ENCODE measurements at regions not wholly inside any gene's neighbourhood (a gene's known extent, or its start where the extent isn't known, plus 50 kb on each side); places are given as distances from the start of the nearest gene placed in this dataset.
"Not testable (repeated sequence)": the region's sequence is repeated elsewhere in the genome, so short reads cannot be mapped to it uniquely, and the experiment has no call there.

DNA sequence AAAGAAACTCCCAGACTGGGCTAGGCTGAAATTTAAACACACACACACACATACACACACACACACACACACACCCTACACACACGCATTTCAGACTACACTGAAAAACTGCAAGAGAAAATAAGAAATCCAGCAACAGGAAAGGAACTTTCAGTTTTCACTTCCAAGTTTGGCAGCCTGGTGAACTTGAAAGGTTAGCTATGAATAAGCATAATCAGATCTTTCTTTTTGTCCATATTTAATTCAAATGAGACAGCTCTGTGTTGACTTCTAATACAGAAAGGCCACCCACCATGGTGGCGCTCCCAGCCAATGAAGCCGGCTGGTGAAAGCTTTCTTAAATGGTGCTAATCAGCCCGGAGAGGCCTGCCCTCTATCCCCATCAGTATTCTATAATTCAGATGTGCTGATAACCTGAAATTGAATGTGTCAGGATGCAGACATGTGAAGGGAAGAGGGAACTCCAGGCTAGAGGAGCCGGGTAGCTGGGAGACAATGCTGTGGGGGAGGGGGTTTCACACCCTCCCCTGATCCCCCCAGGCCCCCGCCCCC lies 108.3 kb upstream of the ZNF536 start (continued):
- TF ChIP-seq EP300 (IDR thresholded peaks at IDR 0.05; ENCODE audit: borderline replicate concordance in 1 of 2, low read depth in 2 of 2, low read length in 2 of 2), result no peak
- no peak for TF ChIP-seq HDAC6 (IDR thresholded peaks at IDR 0.05; ENCODE audit: low read depth, low read length)
- no peak for TF ChIP-seq RNF2 (IDR thresholded peaks at IDR 0.05; ENCODE audit: borderline replicate concordance, low read depth, low read length, missing control alignments, poor library complexity, severe bottlenecking)
- TF ChIP-seq E2F6 (IDR thresholded peaks at IDR 0.05), result no peak
- TF ChIP-seq TCF12 (IDR thresholded peaks at IDR 0.05; ENCODE audit: low read depth, low read length), result no peak
- TF ChIP-seq RBBP5 (IDR thresholded peaks at IDR 0.05; ENCODE audit: borderline replicate concordance, low read depth, low read length), result no peak

DNA sequence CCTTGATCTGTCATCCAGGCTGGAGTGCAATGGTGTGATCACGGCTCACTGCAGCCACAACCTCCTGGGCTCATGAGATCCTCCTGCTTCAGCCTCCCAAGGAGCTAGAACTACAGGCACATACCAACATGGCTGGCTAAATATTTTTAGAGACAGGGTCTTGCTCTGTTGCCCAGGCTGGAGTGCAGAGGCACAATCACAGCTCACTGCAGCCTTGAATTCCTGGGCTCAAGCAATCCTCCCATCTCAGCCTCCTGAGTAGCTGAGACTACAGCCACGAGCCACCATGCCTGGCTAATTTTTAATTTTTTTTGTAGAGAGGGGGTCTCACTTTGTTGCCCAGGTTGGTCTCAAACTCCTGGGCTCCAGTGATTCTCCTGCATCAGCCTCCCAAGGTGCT lies 106.3 kb upstream of the ZNF536 start:
- not testable (repeated sequence) for H2AK5ac ChIP-seq (ENCODE audit: low read depth, low read length); H3K14ac ChIP-seq (ENCODE audit: insufficient read length); H4K5ac ChIP-seq (ENCODE audit: insufficient read length, low read depth, low read length); H3K9me3 ChIP-seq (ENCODE audit: insufficient read depth in 2 of 2, low read depth in 1 of 2, low read length in 1 of 2); H4K8ac ChIP-seq (ENCODE audit: extremely low read depth, insufficient read depth, low read length); H4K20me1 ChIP-seq (replicated peaks in 1 of 2; ENCODE audit: control insufficient read depth in 1 of 2, insufficient read depth in 2 of 2, low read length in 2 of 2); H3K36me3 ChIP-seq (ENCODE audit: control insufficient read depth in 2 of 4, insufficient read depth in 4 of 4, low read length in 3 of 4); H3K23ac ChIP-seq (ENCODE audit: insufficient read length); H3K23me2 ChIP-seq (ENCODE audit: low read depth, low read length); DNase-seq (ENCODE audit: low read depth in 1 of 2, low spot score in 2 of 2); H3K27me3 ChIP-seq (replicated peaks in 1 of 4; ENCODE audit: control insufficient read depth in 3 of 4, extremely low read depth in 1 of 4, insufficient read depth in 3 of 4, low read length in 3 of 4); H3K4me2 ChIP-seq (ENCODE audit: insufficient read depth in 1 of 2, low read depth in 2 of 2, low read length in 2 of 2); H2BK5ac ChIP-seq (ENCODE audit: low read depth, low read length); H3K4me1 ChIP-seq (replicated peaks in 1 of 4; ENCODE audit: control insufficient read depth in 3 of 4, insufficient read depth in 4 of 4, low read length in 3 of 4); FAIRE-seq; H3K4ac ChIP-seq (replicated peaks; ENCODE audit: insufficient read length, low read depth, low read length); H3K9ac ChIP-seq (replicated peaks in 1 of 4; ENCODE audit: extremely low read depth in 1 of 4, low read depth in 3 of 4, low read length in 3 of 4); H3K79me2 ChIP-seq (ENCODE audit: control insufficient read depth in 1 of 2, insufficient read depth in 2 of 2, low read length in 2 of 2); H2BK120ac ChIP-seq (replicated peaks; ENCODE audit: low read depth, low read length); H2BK15ac ChIP-seq (ENCODE audit: low read length); H2BK20ac ChIP-seq (ENCODE audit: low read length); H2AFZ ChIP-seq (ENCODE audit: low read length); H4K91ac ChIP-seq (replicated peaks; ENCODE audit: insufficient read length, low read length); H3K79me1 ChIP-seq (ENCODE audit: low read depth, low read length); H3K27ac ChIP-seq (ENCODE audit: low read depth, low read length); H3K4me3 ChIP-seq (ENCODE audit: extremely low read depth in 1 of 4, insufficient read depth in 2 of 4, low read depth in 3 of 4, low read length in 4 of 4); H3K18ac ChIP-seq (ENCODE audit: extremely low read depth, low read length); H3K56ac ChIP-seq (replicated peaks; ENCODE audit: insufficient read length, low read depth, low read length); H2BK12ac ChIP-seq (ENCODE audit: low read depth, low read length)
- 89% methylated on average over 2 of the region's 2 CpGs; no CpG with 5 or more reads in 1 of the 2 experiments for WGBS, 2 experiments (ENCODE audit: extremely low coverage in 1 of 2, insufficient coverage in 1 of 2, insufficient read length in 1 of 2, insufficient replicate concordance in 2 of 2, low coverage in 1 of 2, low lambda C conversion rate in 2 of 2, missing lambda C conversion rate in 1 of 2)
- ChIA-PET POLR2A (ENCODE audit: partially characterized antibody) (interaction anchor here (0.6 kb wide), 1 partner anchor 178 kb away, joined by 3 read pairs; no protein-coding TSS in a partner anchor), CTCF (ENCODE audit: partially characterized antibody) (interaction anchor here (0.6 kb wide), 1 partner anchor 29 kb away, joined by 4 read pairs; no protein-coding TSS in a partner anchor)

Data from H1 (cell line).